Suprapubic skin (tissue), 4 donors: ENCODE measurements at regions not wholly inside any gene's neighbourhood (a gene's known extent, or its start where the extent isn't known, plus 50 kb on each side); places are given as distances from the start of the nearest gene placed in this dataset.

Source experiments
- DNase-seq, 2 donors: peaks; one replicate each; pipeline ENCODE4 v3.0.0-alpha.2; 2019; ENCODE audit warnings: low spot score in 2 of 2
- H3K27ac ChIP-seq: fragments of 200-600 bp; sonication (generic); one replicate; pipeline ENCODE4 v1.5.1; 2019
- H3K27me3 ChIP-seq: fragments of 200-600 bp; sonication (generic); one replicate; pipeline ENCODE4 v1.5.1; 2019
- H3K36me3 ChIP-seq: fragments of 200-600 bp; sonication (generic); one replicate; pipeline ENCODE4 v1.5.1; 2019
- H3K4me1 ChIP-seq: fragments of 200-600 bp; sonication (generic); one replicate; pipeline ENCODE4 v1.5.1; 2019
- H3K4me3 ChIP-seq: fragments of 200-600 bp; sonication (generic); one replicate; pipeline ENCODE4 v1.5.1; 2019; ENCODE audit warnings: mild to moderate bottlenecking
- H3K9me3 ChIP-seq: fragments of 200-600 bp; sonication (generic); one replicate; pipeline ENCODE4 v1.5.1; 2019
- EP300 ChIP-seq: sonication (generic); formaldehyde crosslinking; IDR thresholded peaks from one replicate; pipeline ENCODE4 v1.6.1; 2017; ENCODE audit warnings: antibody characterized with exemption
- POLR2A ChIP-seq, 2 donors: fragments of 450-650 bp; IDR thresholded peaks; one replicate each; pipeline ENCODE4 v1.6.1; 2017; ENCODE audit warnings: antibody characterized with exemption in 2 of 2, mild to moderate bottlenecking in 2 of 2, moderate library complexity in 2 of 2
- POLR2AphosphoS5 ChIP-seq, 3 donors: sonication (generic); formaldehyde crosslinking; IDR thresholded peaks; one replicate each; pipeline ENCODE4 v1.6.1; 2017; ENCODE audit warnings: antibody characterized with exemption in 3 of 3
- WGBS: methylation state at CpG from one replicate; pipeline ENCODE4 v1.1.5; 2018; 5-methylcytosine and 5-hydroxymethylcytosine counted together
- TF ChIP-seq, protein P1 (sequence below), 2 donors: fragments of 200-600 bp in 1 of 2; fragments of 450-650 bp in 1 of 2; sonication (generic) in 1 of 2; IDR thresholded peaks; one replicate each; pipeline ENCODE4 v1.5.1; 2016 to 2019; ENCODE audit warnings: antibody characterized with exemption in 2 of 2, mild to moderate bottlenecking in 1 of 2, moderate library complexity in 1 of 2

DNA sequence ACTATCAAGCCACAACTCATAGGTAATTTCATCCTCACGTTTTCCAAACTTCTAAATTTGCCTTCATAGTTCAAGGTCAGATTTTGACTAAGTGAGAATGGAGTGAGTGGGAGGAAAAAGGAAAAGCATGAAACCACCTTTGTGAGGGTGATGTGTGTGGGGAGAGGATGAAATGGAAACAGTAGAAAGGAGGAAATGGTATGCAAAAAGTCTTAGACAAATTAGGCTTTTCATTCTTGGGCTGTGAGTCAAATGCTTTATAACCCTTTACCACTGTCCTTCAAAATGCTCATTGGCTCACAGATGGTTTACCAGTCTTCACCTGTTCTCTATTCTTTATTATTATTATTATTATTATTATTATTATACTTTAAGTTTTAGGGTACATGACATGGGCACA, 127.2 kb downstream of the RAP2A start:
- Histone ChIP-seq H3K4me1 (no peaks in the 10 kb centered on the region), H3K4me3 (no peak overlapping the region), H3K27me3 (no peaks in the 10 kb centered on the region), H3K36me3 (no peaks in the 10 kb centered on the region), H3K9me3 (no peaks in the 10 kb centered on the region), H3K27ac (no peak overlapping the region)
- TF ChIP-seq POLR2AphosphoS5 (IDR thresholded peaks at IDR 0.05) (no peak), POLR2A (IDR thresholded peaks at IDR 0.05) (no peak), EP300 (no peak)
- TF ChIP-seq, protein P1, sequence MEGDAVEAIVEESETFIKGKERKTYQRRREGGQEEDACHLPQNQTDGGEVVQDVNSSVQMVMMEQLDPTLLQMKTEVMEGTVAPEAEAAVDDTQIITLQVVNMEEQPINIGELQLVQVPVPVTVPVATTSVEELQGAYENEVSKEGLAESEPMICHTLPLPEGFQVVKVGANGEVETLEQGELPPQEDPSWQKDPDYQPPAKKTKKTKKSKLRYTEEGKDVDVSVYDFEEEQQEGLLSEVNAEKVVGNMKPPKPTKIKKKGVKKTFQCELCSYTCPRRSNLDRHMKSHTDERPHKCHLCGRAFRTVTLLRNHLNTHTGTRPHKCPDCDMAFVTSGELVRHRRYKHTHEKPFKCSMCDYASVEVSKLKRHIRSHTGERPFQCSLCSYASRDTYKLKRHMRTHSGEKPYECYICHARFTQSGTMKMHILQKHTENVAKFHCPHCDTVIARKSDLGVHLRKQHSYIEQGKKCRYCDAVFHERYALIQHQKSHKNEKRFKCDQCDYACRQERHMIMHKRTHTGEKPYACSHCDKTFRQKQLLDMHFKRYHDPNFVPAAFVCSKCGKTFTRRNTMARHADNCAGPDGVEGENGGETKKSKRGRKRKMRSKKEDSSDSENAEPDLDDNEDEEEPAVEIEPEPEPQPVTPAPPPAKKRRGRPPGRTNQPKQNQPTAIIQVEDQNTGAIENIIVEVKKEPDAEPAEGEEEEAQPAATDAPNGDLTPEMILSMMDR (IDR thresholded peaks at IDR 0.05) = no peak
- DNase-seq = no peak
- WGBS = 67% methylated on average over 1 of the region's 1 CpG

DNA sequence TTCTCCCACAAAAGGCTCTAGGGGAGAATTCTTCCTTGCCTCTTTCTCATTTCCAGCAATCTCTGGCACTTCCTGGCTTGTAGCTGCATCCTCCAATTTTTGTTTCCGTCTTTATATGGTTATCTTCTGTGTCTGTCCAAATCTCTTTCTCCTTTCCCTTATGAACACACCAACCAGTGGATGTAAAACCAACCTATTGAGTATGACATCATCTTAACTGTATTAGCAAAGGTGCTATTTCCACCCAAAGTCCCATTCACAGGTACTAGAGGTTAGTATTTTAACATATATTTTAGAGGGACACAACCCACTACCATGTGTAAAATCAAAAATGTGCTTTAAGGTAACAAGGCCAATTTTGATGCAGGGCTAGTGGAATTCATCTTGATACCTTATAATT, 129.0 kb downstream of the RAP2A start:
- Histone ChIP-seq H3K36me3 (no peaks in the 10 kb centered on the region), H3K9me3 (no peaks in the 10 kb centered on the region), H3K27me3 (no peaks in the 10 kb centered on the region), H3K4me3 (no peak overlapping the region), H3K4me1 (peaks cover 6% of the 10 kb centered on the region), H3K27ac (no peak overlapping the region)
- no peak for TF ChIP-seq POLR2AphosphoS5 (IDR thresholded peaks at IDR 0.05)
- no peak for TF ChIP-seq EP300
- WGBS = 81% methylated on average over 1 of the region's 1 CpG
- DNase-seq = no peak

DNA sequence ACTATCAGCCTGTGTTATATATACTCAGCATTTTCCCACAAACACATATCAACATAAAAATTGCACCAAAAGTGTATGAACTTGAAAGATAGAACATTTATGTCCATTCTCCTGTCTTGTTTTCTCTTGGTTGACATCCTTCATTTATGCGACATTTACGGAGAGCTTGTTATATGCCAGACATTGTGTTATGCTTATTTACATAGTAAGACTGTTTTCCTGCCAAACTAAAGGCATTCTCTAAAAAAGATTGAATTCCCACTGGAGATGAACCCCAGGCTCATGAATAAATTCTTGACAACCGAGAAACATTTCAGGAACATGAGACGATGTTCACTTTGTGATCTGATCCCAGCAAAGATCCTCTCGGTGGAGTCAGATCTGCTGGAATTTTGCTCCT, 131.0 kb downstream of the RAP2A start:
- peaks cover 14% of the 10 kb centered on the region for H3K4me1 ChIP-seq
- H3K9me3 ChIP-seq = no peaks in the 10 kb centered on the region
- H3K27ac ChIP-seq = no peak overlapping the region
- TF ChIP-seq, protein P1 (IDR thresholded peaks at IDR 0.05) = no peak
- TF ChIP-seq EP300 = no peak
- no peak for TF ChIP-seq POLR2AphosphoS5 (IDR thresholded peaks at IDR 0.05)
- no peak for TF ChIP-seq POLR2A (IDR thresholded peaks at IDR 0.05)
- no peak overlapping the region for H3K4me3 ChIP-seq
- no peaks in the 10 kb centered on the region for H3K36me3 ChIP-seq
- 78% methylated on average over 5 of the region's 5 CpGs for WGBS
- no peak for DNase-seq
- H3K27me3 ChIP-seq = no peaks in the 10 kb centered on the region

DNA sequence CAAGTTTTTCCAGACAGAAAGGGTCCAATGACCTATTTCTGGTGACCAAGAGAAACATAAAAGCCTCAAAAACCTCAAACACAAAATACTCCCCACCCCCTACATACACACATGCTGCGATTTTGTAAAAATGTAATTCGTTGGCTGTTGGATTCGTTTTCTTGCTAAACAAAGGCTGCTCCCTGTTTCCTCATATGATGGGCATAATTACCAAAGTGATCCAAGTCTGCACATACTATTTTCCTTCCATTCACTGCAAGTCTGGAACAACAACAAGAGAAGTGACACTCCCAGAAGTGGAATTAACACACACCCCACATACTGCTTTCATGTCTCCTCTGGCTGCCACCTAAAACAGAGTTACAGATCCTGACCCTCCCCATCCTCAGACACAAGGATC, 131.9 kb downstream of the RAP2A start:
- Histone ChIP-seq H3K9me3 (no peaks in the 10 kb centered on the region), H3K27ac (no peak overlapping the region), H3K4me3 (no peak overlapping the region), H3K36me3 (no peaks in the 10 kb centered on the region), H3K4me1 (peaks cover 14% of the 10 kb centered on the region), H3K27me3 (no peaks in the 10 kb centered on the region)
- 64% methylated on average over 3 of the region's 3 CpGs for WGBS
- TF ChIP-seq, protein P1 (IDR thresholded peaks at IDR 0.05) = no peak
- TF ChIP-seq EP300 (no peak), POLR2AphosphoS5 (IDR thresholded peaks at IDR 0.05) (no peak), POLR2A (IDR thresholded peaks at IDR 0.05) (no peak)
- DNase-seq = no peak

DNA sequence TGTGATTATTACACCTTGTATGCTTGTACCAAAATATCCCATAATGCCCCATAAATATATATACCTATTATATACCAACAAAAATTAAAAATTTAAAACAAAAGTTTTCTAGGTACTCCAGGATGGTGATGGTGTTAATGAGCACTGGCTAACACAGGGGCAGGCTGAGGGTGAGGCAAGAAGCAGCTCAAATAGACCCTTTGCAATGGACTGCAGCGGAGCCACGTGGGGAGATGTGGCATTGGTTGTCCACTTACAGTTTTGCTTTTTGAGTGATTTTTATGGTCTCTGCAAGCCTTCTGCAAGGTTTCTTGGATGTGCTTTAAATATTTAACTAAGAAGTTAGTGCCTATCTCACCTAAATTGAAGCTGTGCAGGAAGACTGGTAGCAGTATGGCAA, 132.9 kb downstream of the RAP2A start:
- Histone ChIP-seq H3K27me3 (no peaks in the 10 kb centered on the region), H3K4me3 (no peak overlapping the region), H3K4me1 (peaks cover 14% of the 10 kb centered on the region), H3K27ac (no peak overlapping the region), H3K36me3 (no peaks in the 10 kb centered on the region), H3K9me3 (no peaks in the 10 kb centered on the region)
- 89% methylated on average over 2 of the region's 2 CpGs for WGBS
- no peak for DNase-seq
- TF ChIP-seq POLR2A (IDR thresholded peaks at IDR 0.05) (no peak), EP300 (no peak), POLR2AphosphoS5 (IDR thresholded peaks at IDR 0.05) (no peak)
- TF ChIP-seq, protein P1 (IDR thresholded peaks at IDR 0.05) = no peak
